Right lobe of liver (tissue), 6 donors: ENCODE measurements at regions not wholly inside any gene's neighbourhood (a gene's known extent, or its start where the extent isn't known, plus 50 kb on each side); places are given as distances from the start of the nearest gene placed in this dataset.

Source experiments
- ATAC-seq, 4 donors: fragments of 200-7000 bp; cut with Tn5 transposase; one replicate each; pipeline ENCODE4 v1.9.1; 2020; ENCODE audit warnings: mild to moderate bottlenecking in 4 of 4, moderate library complexity in 4 of 4
- DNase-seq, 3 donors: peaks; one replicate each; pipeline ENCODE4 v3.0.0-alpha.2; 2020
- H3K27ac ChIP-seq, 3 donors: fragments of 200-600 bp; one replicate each; pipeline ENCODE4 v1.8.0; 2022
- H3K27me3 ChIP-seq, 2 donors: fragments of 200-600 bp; one replicate each; pipeline ENCODE4 v1.8.0; 2022
- H3K36me3 ChIP-seq, 4 donors: fragments of 200-600 bp; sonication (generic) in 1 of 4; one replicate each; pipeline versions ENCODE4 v1.5.1 to v1.8.0; 2017 to 2022; ENCODE audit warnings: control low read depth in 1 of 4
- H3K4me1 ChIP-seq, 4 donors: fragments of 200-600 bp; sonication (generic) in 1 of 4; one replicate each; pipeline versions ENCODE4 v1.5.1 to v1.8.0; 2017 to 2022; ENCODE audit warnings: control low read depth in 1 of 4
- H3K4me3 ChIP-seq, 3 donors: fragments of 200-600 bp; one replicate each; pipeline ENCODE4 v1.8.0; 2022
- H3K9me3 ChIP-seq, 4 donors: fragments of 200-600 bp; sonication (generic) in 1 of 4; one replicate each; pipeline versions ENCODE4 v1.5.1 to v1.8.0; 2017 to 2022; ENCODE audit warnings: control low read depth in 1 of 4
- CTCF ChIP-seq, 4 donors: fragments of 200-600 bp in 3 of 4; fragments of 450-650 bp in 1 of 4; IDR thresholded peaks; one replicate each; pipeline versions ENCODE4 v1.5.1 to v1.8.0; 2016 to 2022; ENCODE audit warnings: antibody characterized with exemption in 4 of 4, mild to moderate bottlenecking in 2 of 4
- POLR2A ChIP-seq: fragments of 450-650 bp; IDR thresholded peaks from one replicate; pipeline ENCODE4 v1.6.1; 2017; ENCODE audit warnings: antibody characterized with exemption, mild to moderate bottlenecking
- WGBS: methylation state at CpG from one replicate; pipeline ENCODE4 v1.1.6; 2018; ENCODE audit warnings: low coverage, low lambda C conversion rate; ENCODE audit not compliant: insufficient coverage; ENCODE audit errors: missing lambda C conversion rate; 5-methylcytosine and 5-hydroxymethylcytosine counted together
- intact Hi-C, 2 donors: fragments of 100-400 bp; cut with DNase I; formaldehyde crosslinking; loops; one replicate each; pipeline versions ENCODE4 v1.11.2 to v1.14.1; 2022
- donor health status: DM: no; HTN: yes; CAD: no.
- donor health status: DM: no; HTN: no; CAD: no.
- donor health status: DM: no; HTN: no; CAD: no.
- donor health status: DM: no; HTN: yes; CAD: no.
- donor health status: DM: no; HTN: yes; CAD: no.

- TF ChIP-seq CTCF (IDR thresholded peaks at IDR 0.05), result no peak
- no peak for TF ChIP-seq POLR2A
- no peak for ATAC-seq
- Histone ChIP-seq H3K4me1 (peaks cover 0 to 12% (median 3%) of the 10 kb centered on the region in 4 donors), H3K27me3 (no peaks in the 10 kb centered on the region), H3K36me3 (no peaks in the 10 kb centered on the region), H3K4me3 (no peak overlapping the region), H3K9me3 (no peaks in the 10 kb centered on the region), H3K27ac (no peak overlapping the region)
- WGBS, result 59% methylated on average over 2 of the region's 4 CpGs
- no peak for DNase-seq
- intact Hi-C loops, result no loop called here
Measured at GRCh38 chr4:41366911-41367517, 110.3 kb downstream of the UCHL1 start.

GRCh38 chr4:41369680-41370079 lies 113.0 kb downstream of the UCHL1 start:
- WGBS, result 33% methylated on average over 4 of the region's 4 CpGs
- DNase-seq, result peak; percentile 39 to 67 (median 62)
- Histone ChIP-seq H3K4me1 (peaks cover 0 to 6% (median 0%) of the 10 kb centered on the region in 4 donors), H3K36me3 (no peaks in the 10 kb centered on the region), H3K4me3 (no peak overlapping the region), H3K27me3 (no peaks in the 10 kb centered on the region), H3K9me3 (no peaks in the 10 kb centered on the region), H3K27ac (no peak overlapping the region)
- no peak for TF ChIP-seq POLR2A
- TF ChIP-seq CTCF (IDR thresholded peaks at IDR 0.05), result no peak
- ATAC-seq, result peak; percentile 65 to 98 (median 94)
- intact Hi-C loops, result no loop called here

- no peak for DNase-seq
- no peaks in the 10 kb centered on the region for H3K9me3 ChIP-seq
- no peak overlapping the region for H3K27ac ChIP-seq
- intact Hi-C loops, result no loop called here
- no peaks in the 10 kb centered on the region for H3K36me3 ChIP-seq
- no peaks in the 10 kb centered on the region for H3K27me3 ChIP-seq
- no peak for ATAC-seq
- WGBS, result 60% methylated on average over 1 of the region's 3 CpGs
- H3K4me3 ChIP-seq, result no peak overlapping the region
- TF ChIP-seq CTCF (IDR thresholded peaks at IDR 0.05), result no peak
- no peak for TF ChIP-seq POLR2A
- peaks cover 0 to 6% (median 0%) of the 10 kb centered on the region in 4 donors for H3K4me1 ChIP-seq
Measured at GRCh38 chr4:41373221-41373620, 116.5 kb downstream of the UCHL1 start.

- no peaks in the 10 kb centered on the region for H3K36me3 ChIP-seq
- no peaks in the 10 kb centered on the region for H3K9me3 ChIP-seq
- WGBS, result 45% methylated on average over 3 of the region's 3 CpGs
- no peak for ATAC-seq
- no peaks in the 10 kb centered on the region for H3K27me3 ChIP-seq
- peaks cover 0 to 2% (median 0%) of the 10 kb centered on the region in 4 donors for H3K4me1 ChIP-seq
- DNase-seq, result no peak
- intact Hi-C loops, result no loop called here
- no peak overlapping the region for H3K4me3 ChIP-seq
- H3K27ac ChIP-seq, result no peak overlapping the region
- no peak for TF ChIP-seq CTCF (IDR thresholded peaks at IDR 0.05)
- no peak for TF ChIP-seq POLR2A
Measured at GRCh38 chr4:41374490-41374889, 117.8 kb downstream of the UCHL1 start.
